KOPT-K1 (cell line): ENCODE measurements at regions not wholly inside any gene's neighbourhood (a gene's known extent, or its start where the extent isn't known, plus 50 kb on each side); places are given as distances from the start of the nearest gene placed in this dataset.

Experiments
- H3K27ac ChIP-seq: fragments of 200-600 bp; sonication (generic); 2 replicates; pipeline ENCODE4 v1.5.1; 2016; ENCODE audit warnings: antibody characterized with exemption, mild to moderate bottlenecking, low read depth, low read length; ENCODE audit not compliant: poor library complexity, severe bottlenecking
- H3K36me3 ChIP-seq: fragments of 200-600 bp; sonication (generic); 2 replicates; pipeline ENCODE4 v1.5.1; 2017; ENCODE audit warnings: antibody characterized with exemption, mild to moderate bottlenecking, low read length, moderate library complexity; ENCODE audit not compliant: insufficient read depth
- H3K9me3 ChIP-seq: fragments of 200-600 bp; sonication (generic); 2 replicates; pipeline ENCODE4 v1.5.1; 2017; ENCODE audit warnings: antibody characterized with exemption, low read length, mild to moderate bottlenecking; ENCODE audit not compliant: insufficient read depth, poor library complexity, severe bottlenecking

GRCh38 chr3:59310736-59311135, 260.9 kb upstream of the CFAP20DC start:
- Histone ChIP-seq H3K27ac (no peak overlapping the region), H3K9me3 (no peaks in the 10 kb centered on the region), H3K36me3 (no peaks in the 10 kb centered on the region)

- Histone ChIP-seq H3K9me3 (no peaks in the 10 kb centered on the region), H3K27ac (no peak overlapping the region), H3K36me3 (no peaks in the 10 kb centered on the region)
Measured at GRCh38 chr3:59308684-59309083, 258.9 kb upstream of the CFAP20DC start.

GRCh38 chr3:59308001-59308400, 258.2 kb upstream of the CFAP20DC start:
- H3K9me3 ChIP-seq: no peaks in the 10 kb centered on the region
- H3K36me3 ChIP-seq: no peaks in the 10 kb centered on the region
- no peak overlapping the region for H3K27ac ChIP-seq

GRCh38 chr3:59306436-59306835, 256.6 kb upstream of the CFAP20DC start:
- no peaks in the 10 kb centered on the region for H3K36me3 ChIP-seq
- H3K27ac ChIP-seq: no peak overlapping the region
- H3K9me3 ChIP-seq: no peaks in the 10 kb centered on the region

- H3K36me3 ChIP-seq: no peaks in the 10 kb centered on the region
- H3K27ac ChIP-seq: no peak overlapping the region
- H3K9me3 ChIP-seq: no peaks in the 10 kb centered on the region
Measured at GRCh38 chr3:59304296-59304695, 254.5 kb upstream of the CFAP20DC start.

GRCh38 chr3:59303452-59303851, 253.6 kb upstream of the CFAP20DC start:
- Histone ChIP-seq H3K9me3 (no peaks in the 10 kb centered on the region), H3K36me3 (no peaks in the 10 kb centered on the region), H3K27ac (no peak overlapping the region)

GRCh38 chr3:59302442-59302841, 252.6 kb upstream of the CFAP20DC start:
- Histone ChIP-seq H3K27ac (no peak overlapping the region), H3K36me3 (no peaks in the 10 kb centered on the region), H3K9me3 (no peaks in the 10 kb centered on the region)

GRCh38 chr3:59300733-59301132, 250.9 kb upstream of the CFAP20DC start:
- Histone ChIP-seq H3K27ac (no peak overlapping the region), H3K36me3 (no peaks in the 10 kb centered on the region), H3K9me3 (peaks cover 3% of the 10 kb centered on the region)

GRCh38 chr3:59299561-59299960, 249.7 kb upstream of the CFAP20DC start:
- no peak overlapping the region for H3K27ac ChIP-seq
- H3K36me3 ChIP-seq: no peaks in the 10 kb centered on the region
- peaks cover 15% of the 10 kb centered on the region for H3K9me3 ChIP-seq

GRCh38 chr3:59290358-59290757, 240.5 kb upstream of the CFAP20DC start:
- Histone ChIP-seq H3K27ac (no peak overlapping the region), H3K9me3 (peaks cover 17% of the 10 kb centered on the region), H3K36me3 (no peaks in the 10 kb centered on the region)

- H3K36me3 ChIP-seq: no peaks in the 10 kb centered on the region
- H3K27ac ChIP-seq: no peak overlapping the region
- H3K9me3 ChIP-seq: peaks cover 12% of the 10 kb centered on the region
Measured at GRCh38 chr3:59289831-59290230, 240.0 kb upstream of the CFAP20DC start.

- H3K36me3 ChIP-seq: no peaks in the 10 kb centered on the region
- peaks cover 4% of the 10 kb centered on the region for H3K9me3 ChIP-seq
- no peak overlapping the region for H3K27ac ChIP-seq
Measured at GRCh38 chr3:59288951-59289350, 239.1 kb upstream of the CFAP20DC start.

- Histone ChIP-seq H3K27ac (no peak overlapping the region), H3K9me3 (no peaks in the 10 kb centered on the region), H3K36me3 (no peaks in the 10 kb centered on the region)
Measured at GRCh38 chr3:59286791-59287531, 237.1 kb upstream of the CFAP20DC start.

GRCh38 chr3:59285560-59285959, 235.7 kb upstream of the CFAP20DC start:
- no peaks in the 10 kb centered on the region for H3K9me3 ChIP-seq
- no peak overlapping the region for H3K27ac ChIP-seq
- H3K36me3 ChIP-seq: no peaks in the 10 kb centered on the region

- no peaks in the 10 kb centered on the region for H3K36me3 ChIP-seq
- no peaks in the 10 kb centered on the region for H3K9me3 ChIP-seq
- H3K27ac ChIP-seq: no peak overlapping the region
Measured at GRCh38 chr3:59284926-59285325, 235.1 kb upstream of the CFAP20DC start.

GRCh38 chr3:59280113-59280512, 230.3 kb upstream of the CFAP20DC start:
- no peak overlapping the region for H3K27ac ChIP-seq
- H3K36me3 ChIP-seq: no peaks in the 10 kb centered on the region

More at GRCh38 chr3:59280113-59280512, 230.3 kb upstream of the CFAP20DC start:
- H3K9me3 ChIP-seq: no peaks in the 10 kb centered on the region
